Activated T-cell treated with anti-CD3 and anti-CD28 coated beads, Interleukin-2, amount 50 U/mL, for 4 hours (primary cell): ENCODE measurements at regions not wholly inside any gene's neighbourhood (a gene's known extent, or its start where the extent isn't known, plus 50 kb on each side); places are given as distances from the start of the nearest gene placed in this dataset.
"Not testable (repeated sequence)": the region's sequence is repeated elsewhere in the genome, so short reads cannot be mapped to it uniquely, and the experiment has no call there.

Experiments used
- ATAC-seq, 2 donors: fragments of 200-7000 bp; cut with Tn5 transposase; one replicate each; pipeline ENCODE4 v1.10.0; 2021
- DNase-seq: peaks from one replicate; pipeline ENCODE4 v3.0.0-alpha.2; 2020
- H3K27me3 Mint-ChIP-seq: one replicate; pipeline ENCODE4 v1.8.0; 2021; ENCODE audit warnings: low read depth, mixed read lengths
- H3K36me3 Mint-ChIP-seq: one replicate; pipeline ENCODE4 v1.8.0; 2022; ENCODE audit warnings: mixed read lengths; ENCODE audit not compliant: insufficient read depth
- H3K4me1 Mint-ChIP-seq: one replicate; pipeline ENCODE4 v1.8.0; 2021; ENCODE audit warnings: low read depth, mixed read lengths
- H3K4me3 Mint-ChIP-seq: one replicate; pipeline ENCODE4 v1.8.0; 2021; ENCODE audit warnings: mild to moderate bottlenecking, moderate library complexity, mixed read lengths
- H3K9me3 Mint-ChIP-seq: one replicate; pipeline ENCODE4 v1.8.0; 2021; ENCODE audit warnings: mixed read lengths

DNA sequence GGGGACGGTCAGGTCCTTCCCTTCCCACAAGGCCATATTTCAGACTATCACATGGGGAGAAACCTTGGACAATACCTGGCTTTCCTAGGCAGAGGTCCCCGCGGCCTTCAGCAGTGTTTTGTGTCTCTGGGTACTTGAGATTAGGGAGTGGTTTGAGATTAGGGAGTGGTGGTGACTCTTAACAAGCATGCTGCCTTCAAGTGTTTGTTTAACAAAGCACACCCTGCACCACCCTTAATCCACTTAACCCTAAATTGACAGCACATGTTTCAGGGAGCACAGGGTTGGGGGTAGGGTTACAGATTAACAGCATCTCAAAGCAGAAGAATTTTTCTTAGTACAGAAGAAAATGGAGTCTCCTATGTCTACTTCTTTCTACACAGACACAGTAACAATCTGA, 1152.2 kb upstream of the SLC39A10 start:
- H3K9me3 Mint-ChIP-seq, H3K4me1 Mint-ChIP-seq, ATAC-seq, DNase-seq, H3K36me3 Mint-ChIP-seq, H3K27me3 Mint-ChIP-seq, H3K4me3 Mint-ChIP-seq: not testable (repeated sequence)

DNA sequence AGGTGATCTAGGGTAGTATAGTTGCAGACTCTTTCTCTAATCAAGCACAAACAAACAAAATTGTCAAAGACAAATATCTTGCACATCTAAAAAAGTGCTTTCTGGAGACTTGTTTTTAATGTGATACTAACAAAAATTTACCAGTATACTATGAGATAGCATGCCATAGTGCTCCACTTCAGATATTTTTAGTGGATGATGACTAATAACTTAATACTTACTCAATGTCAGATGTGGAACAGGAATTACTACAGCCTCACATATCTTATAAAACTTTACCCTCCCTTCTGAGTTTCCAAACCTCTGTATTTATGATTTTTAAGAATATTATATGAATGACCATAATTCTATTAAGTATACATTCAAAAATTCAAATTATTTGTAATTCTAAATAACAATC, 1162.0 kb upstream of the SLC39A10 start:
- no peaks in the 10 kb centered on the region for H3K4me1 Mint-ChIP-seq
- DNase-seq = no peak
- no peak for ATAC-seq
- no peaks in the 10 kb centered on the region for H3K9me3 Mint-ChIP-seq
- H3K36me3 Mint-ChIP-seq = no peaks in the 10 kb centered on the region
- no peaks in the 10 kb centered on the region for H3K27me3 Mint-ChIP-seq
- H3K4me3 Mint-ChIP-seq = no peak overlapping the region

DNA sequence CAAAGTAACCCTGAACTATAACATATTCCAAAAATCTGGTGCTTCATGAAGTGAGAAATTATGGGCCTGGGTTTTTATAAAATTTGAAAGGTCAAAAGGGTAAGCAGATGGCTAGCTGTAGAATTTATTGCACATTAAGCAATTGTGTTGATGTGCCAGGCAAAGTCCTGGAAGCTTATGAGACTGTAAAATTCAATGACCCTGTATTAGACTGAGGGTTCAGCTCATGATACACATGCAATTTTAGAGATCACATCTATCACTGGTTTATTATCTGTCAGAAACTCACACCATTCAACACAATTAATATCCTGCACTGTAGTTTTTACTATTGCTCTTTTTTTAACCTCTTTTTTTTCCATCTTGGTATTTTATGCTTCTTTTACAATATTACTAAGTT, 1162.6 kb upstream of the SLC39A10 start:
- Mint-ChIP-seq H3K27me3 (no peaks in the 10 kb centered on the region), H3K36me3 (no peaks in the 10 kb centered on the region), H3K4me1 (no peaks in the 10 kb centered on the region), H3K4me3 (no peak overlapping the region), H3K9me3 (no peaks in the 10 kb centered on the region)
- ATAC-seq (no peak), DNase-seq (no peak)

DNA sequence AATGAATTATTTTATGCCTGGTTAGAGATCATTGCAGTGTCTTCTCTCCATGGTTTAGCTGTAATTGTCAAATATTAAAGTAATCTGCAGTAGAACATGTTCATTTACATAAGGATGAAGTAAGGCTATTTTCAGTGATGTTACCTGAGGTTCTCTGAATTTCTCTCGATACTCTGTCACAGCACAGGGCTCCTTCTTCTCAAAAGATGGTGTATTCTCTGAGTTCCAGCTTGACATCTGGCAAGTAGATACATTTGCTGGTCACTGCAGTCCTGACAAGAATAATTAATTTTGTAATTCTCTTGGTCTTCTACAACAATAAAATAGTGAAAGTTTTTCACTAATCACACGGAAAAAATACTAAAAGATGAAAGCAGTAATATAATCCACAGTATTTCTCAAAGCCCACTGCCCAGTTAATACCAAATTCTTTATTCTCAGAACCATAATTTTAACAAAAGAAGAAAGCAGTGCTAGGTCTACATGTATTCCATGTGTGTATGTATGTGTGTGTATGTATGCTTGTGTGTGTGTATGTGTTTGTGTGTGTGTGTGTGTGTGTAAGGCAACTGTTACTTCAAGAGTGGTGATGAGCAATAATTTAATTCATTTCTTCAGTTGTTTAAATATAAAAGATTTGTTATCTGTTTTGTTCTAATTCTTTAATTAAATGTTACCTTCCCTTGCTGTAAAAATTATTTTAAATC, 1165.5 kb upstream of the SLC39A10 start:
- H3K4me3 Mint-ChIP-seq = no peak overlapping the region
- ATAC-seq (no peak), DNase-seq (no peak)
- no peaks in the 10 kb centered on the region for H3K9me3 Mint-ChIP-seq
- no peaks in the 10 kb centered on the region for H3K27me3 Mint-ChIP-seq
- no peaks in the 10 kb centered on the region for H3K4me1 Mint-ChIP-seq
- no peaks in the 10 kb centered on the region for H3K36me3 Mint-ChIP-seq

DNA sequence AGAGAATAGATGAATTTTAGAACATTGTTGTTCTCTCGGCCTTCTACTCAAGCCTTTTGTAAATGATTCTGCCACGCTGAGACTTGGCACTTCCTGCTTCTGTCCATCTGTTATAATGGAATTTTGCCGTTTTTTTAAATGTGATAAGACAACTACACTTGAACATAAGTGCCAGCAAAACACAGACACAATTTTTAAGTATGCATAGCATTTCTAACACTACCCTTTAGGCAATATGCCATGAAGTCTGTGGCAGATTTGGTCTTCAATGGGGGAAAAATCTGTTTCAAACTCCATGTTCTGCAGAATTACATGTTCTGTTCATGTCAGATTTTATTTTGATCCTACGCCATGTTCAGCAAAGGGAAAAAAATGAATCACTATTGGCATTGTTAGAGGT, 1170.7 kb upstream of the SLC39A10 start:
- Mint-ChIP-seq H3K4me1 (no peaks in the 10 kb centered on the region), H3K4me3 (no peak overlapping the region), H3K9me3 (no peaks in the 10 kb centered on the region), H3K36me3 (no peaks in the 10 kb centered on the region), H3K27me3 (no peaks in the 10 kb centered on the region)
- ATAC-seq (no peak), DNase-seq (no peak)

DNA sequence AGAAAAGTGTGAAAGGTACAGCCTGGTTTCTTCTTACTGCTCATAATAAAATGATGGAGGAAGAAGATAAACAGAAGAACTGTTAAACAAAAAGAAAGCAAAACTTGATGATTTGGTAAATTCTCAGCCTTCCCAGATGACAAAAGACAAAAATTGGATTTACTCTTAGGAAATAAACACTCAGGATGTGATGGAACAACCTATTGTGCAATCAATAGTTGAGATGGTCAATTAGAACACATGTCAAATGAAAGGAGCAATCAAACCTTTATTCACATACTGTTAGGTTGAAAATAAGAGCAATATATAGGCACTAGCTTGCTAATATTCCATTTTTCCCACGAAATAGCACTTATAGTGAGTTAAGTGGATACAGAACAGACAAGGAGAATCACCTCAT, 1174.0 kb upstream of the SLC39A10 start:
- no peaks in the 10 kb centered on the region for H3K4me1 Mint-ChIP-seq
- no peak for ATAC-seq
- no peaks in the 10 kb centered on the region for H3K9me3 Mint-ChIP-seq
- H3K4me3 Mint-ChIP-seq = no peak overlapping the region
- no peaks in the 10 kb centered on the region for H3K27me3 Mint-ChIP-seq
- DNase-seq = no peak
- no peaks in the 10 kb centered on the region for H3K36me3 Mint-ChIP-seq

DNA sequence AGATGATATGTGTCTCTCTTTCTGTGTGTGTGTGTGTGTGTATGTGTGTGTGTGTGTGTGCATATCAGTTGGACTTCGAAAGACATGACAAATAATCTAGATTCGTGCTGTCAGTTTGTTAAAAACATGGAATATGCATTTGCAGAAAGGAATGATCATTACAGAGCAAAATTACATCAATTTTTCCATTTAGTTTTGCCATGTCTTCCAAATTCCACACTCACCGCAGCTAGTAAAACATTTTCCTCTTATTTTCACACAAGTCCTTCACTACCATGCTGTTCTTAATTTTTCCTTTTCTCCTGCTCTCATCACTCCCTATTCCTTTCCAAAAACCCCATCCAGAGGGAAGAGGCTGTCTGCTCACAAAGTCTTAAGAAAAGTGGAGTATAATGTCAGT, 1191.4 kb upstream of the SLC39A10 start:
- Mint-ChIP-seq H3K9me3 (no peaks in the 10 kb centered on the region), H3K4me3 (no peak overlapping the region), H3K4me1 (no peaks in the 10 kb centered on the region), H3K27me3 (no peaks in the 10 kb centered on the region), H3K36me3 (no peaks in the 10 kb centered on the region)
- DNase-seq (no peak), ATAC-seq (no peak)

DNA sequence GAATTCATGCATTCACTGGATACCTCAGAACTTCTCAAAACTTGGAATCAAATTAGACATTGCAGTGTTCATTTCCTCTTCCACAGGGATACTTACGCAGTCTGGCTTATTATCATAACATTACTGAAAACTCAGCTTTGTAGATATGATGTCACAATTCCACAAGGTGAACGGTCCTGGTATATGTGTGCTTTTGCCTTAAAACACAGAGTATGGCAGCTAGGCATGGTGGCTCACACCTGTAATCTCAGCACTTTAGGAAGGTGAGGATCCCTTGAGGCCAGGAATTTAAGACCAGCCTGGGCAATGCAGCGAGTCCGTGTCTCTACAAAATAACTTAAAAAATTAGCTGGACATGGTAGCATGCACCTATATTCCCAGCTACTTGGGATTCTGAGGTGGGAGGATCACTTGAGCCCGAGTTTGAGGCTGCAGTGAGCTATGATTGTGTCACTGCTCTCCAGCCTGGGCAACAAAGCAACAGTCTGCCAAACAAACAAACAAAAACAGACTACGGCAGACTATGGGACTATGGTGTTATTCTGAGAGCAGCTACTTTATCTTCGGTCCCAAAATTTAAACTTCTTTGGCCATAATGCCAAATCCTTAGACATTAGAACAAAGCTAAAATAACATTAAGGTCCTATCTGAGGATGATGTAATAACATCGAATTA, 1191.9 kb upstream of the SLC39A10 start:
- ATAC-seq = peak in 1 of 2 donors; percentile 34
- H3K27me3 Mint-ChIP-seq = no peaks in the 10 kb centered on the region
- H3K4me1 Mint-ChIP-seq = no peaks in the 10 kb centered on the region
- H3K9me3 Mint-ChIP-seq = no peaks in the 10 kb centered on the region
- no peak overlapping the region for H3K4me3 Mint-ChIP-seq
- no peaks in the 10 kb centered on the region for H3K36me3 Mint-ChIP-seq
- DNase-seq = no peak

DNA sequence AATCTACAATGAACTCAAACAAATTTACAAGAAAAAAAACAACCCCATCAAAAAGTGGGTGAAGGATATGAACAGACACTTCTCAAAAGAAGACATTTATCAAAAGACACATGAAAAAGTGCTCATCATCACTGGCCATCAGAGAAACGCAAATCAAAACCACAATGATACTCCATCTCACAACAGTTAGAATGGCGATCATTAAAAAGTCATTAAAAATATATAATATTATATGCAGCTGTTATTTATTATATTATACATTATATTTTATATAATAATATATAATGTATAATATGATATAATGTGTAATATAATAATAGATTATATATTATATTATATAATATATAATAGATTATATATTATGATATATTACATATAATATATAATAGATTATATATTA, 1194.1 kb upstream of the SLC39A10 start:
- not testable (repeated sequence) for H3K4me1 Mint-ChIP-seq, DNase-seq, H3K9me3 Mint-ChIP-seq

DNA sequence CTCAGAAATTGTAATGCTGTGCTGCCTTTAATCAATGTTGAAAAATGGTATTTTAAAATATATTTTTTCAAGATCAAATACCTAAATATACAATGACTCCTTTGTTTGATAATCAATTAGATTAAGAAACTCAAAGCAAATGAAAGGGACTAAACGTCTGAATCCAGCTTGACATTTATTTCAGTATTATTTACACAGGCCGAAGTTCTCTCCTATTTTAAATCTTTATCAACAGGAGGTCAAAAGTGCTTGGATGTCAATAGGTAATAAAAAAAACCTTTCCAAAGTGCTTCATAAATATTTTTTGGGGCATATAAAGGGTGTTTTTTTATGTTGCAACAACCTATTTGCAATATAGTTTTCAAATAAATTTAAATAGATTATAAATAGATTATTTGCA, 1201.7 kb upstream of the SLC39A10 start:
- no peaks in the 10 kb centered on the region for H3K36me3 Mint-ChIP-seq
- DNase-seq (no peak), ATAC-seq (no peak)
- H3K27me3 Mint-ChIP-seq = no peaks in the 10 kb centered on the region
- H3K4me3 Mint-ChIP-seq = no peak overlapping the region
- no peaks in the 10 kb centered on the region for H3K9me3 Mint-ChIP-seq
- H3K4me1 Mint-ChIP-seq = no peaks in the 10 kb centered on the region

More for the DNA sequence above, 1194.1 kb upstream of the SLC39A10 start:
- not testable (repeated sequence) for H3K36me3 Mint-ChIP-seq, ATAC-seq, H3K27me3 Mint-ChIP-seq, H3K4me3 Mint-ChIP-seq

DNA sequence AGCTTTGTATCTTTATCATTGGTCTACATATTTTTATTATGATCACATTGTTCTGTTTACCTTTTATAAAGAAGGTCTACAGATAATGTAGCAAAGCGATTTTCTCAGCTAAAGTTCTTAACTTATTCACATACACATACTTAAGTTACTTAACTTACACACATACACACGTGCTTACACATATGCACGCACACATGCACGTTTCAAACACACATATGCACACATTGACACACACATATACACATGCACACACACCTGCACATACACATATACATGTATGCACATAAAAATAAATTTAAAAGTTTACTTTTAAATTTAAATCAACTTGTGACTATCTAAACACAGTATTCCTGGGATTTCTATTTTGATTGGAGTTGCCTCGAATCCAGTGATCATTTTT, 1204.5 kb upstream of the SLC39A10 start:
- no peaks in the 10 kb centered on the region for H3K4me1 Mint-ChIP-seq

DNA sequence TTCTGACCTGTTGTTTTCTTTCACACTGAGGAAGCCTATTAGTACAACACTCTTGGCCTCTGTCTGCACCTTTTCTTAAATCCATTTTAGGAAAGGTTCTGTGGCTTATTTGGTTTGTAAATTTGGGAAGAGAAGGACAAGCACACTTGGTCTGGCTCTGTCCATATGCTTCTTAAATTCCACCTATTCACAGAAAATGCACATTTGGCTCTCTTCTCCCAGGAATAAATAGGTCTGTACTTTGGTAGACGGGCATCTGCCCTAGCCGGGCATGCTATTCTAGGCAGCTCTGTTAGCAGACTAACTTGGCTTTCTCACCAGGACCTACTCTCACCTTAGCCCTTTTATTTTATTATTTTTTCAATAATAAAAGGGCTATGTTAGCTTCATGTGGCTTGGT, 1211.8 kb upstream of the SLC39A10 start:
- Mint-ChIP-seq H3K4me3 (no peak overlapping the region), H3K27me3 (no peaks in the 10 kb centered on the region), H3K9me3 (no peaks in the 10 kb centered on the region), H3K36me3 (no peaks in the 10 kb centered on the region), H3K4me1 (no peaks in the 10 kb centered on the region)
- no peak for DNase-seq
- no peak for ATAC-seq

More for the DNA sequence above, 1204.5 kb upstream of the SLC39A10 start:
- DNase-seq = no peak
- ATAC-seq = no peak
- H3K4me3 Mint-ChIP-seq = no peak overlapping the region
- no peaks in the 10 kb centered on the region for H3K27me3 Mint-ChIP-seq
- no peaks in the 10 kb centered on the region for H3K36me3 Mint-ChIP-seq
- no peaks in the 10 kb centered on the region for H3K9me3 Mint-ChIP-seq

DNA sequence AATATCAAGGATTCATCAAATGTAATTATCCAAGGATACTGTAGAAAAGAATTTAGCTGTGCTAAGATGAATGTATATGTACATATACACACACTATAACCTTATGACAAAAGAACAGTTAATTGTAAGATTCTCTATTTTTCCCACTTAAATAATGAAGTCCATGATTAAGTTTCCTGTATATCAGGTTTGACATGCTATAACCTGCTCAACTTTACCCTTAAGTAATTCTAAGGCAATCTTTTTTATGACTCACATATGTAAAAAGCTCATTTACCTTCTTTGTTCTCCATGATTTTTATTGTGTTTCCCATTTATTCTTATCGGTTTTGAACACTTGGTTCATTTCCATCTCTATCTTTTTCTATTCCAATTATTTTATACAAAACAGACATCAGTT, 1213.1 kb upstream of the SLC39A10 start:
- ATAC-seq = no peak
- H3K4me3 Mint-ChIP-seq = no peak overlapping the region

DNA sequence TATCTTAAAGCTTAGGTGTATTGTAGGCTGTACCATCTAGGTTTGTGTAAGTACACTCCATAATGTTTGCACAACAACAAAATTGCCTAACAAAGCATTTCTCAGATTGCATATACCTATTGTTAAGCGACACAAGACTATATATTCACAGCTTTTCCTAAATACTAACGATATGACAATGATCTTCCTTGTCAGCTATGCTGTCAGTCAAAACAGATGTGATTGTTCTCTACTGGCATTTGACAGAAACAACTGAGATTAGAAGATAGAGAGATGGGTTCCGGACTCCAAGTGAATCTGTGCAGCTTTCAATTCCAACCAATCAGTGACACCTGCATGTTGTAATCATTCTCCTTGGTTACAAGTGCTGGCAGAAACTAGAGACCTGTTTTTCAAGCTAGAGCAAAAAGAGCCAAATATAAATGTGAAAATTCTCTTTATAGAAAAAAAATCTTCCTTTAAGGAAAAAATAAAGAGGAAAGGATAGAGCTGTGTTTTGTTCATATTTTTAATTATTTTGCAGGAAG, 1232.3 kb upstream of the SLC39A10 start:
- no peak overlapping the region for H3K4me3 Mint-ChIP-seq
- no peaks in the 10 kb centered on the region for H3K4me1 Mint-ChIP-seq
- DNase-seq (no peak), ATAC-seq (no peak)
- H3K9me3 Mint-ChIP-seq = peaks cover 2% of the 10 kb centered on the region
- no peaks in the 10 kb centered on the region for H3K27me3 Mint-ChIP-seq
- no peaks in the 10 kb centered on the region for H3K36me3 Mint-ChIP-seq

More for the DNA sequence above, 1213.1 kb upstream of the SLC39A10 start:
- Mint-ChIP-seq H3K9me3 (peaks cover 3% of the 10 kb centered on the region), H3K36me3 (no peaks in the 10 kb centered on the region), H3K27me3 (no peaks in the 10 kb centered on the region), H3K4me1 (no peaks in the 10 kb centered on the region)
- no peak for DNase-seq

DNA sequence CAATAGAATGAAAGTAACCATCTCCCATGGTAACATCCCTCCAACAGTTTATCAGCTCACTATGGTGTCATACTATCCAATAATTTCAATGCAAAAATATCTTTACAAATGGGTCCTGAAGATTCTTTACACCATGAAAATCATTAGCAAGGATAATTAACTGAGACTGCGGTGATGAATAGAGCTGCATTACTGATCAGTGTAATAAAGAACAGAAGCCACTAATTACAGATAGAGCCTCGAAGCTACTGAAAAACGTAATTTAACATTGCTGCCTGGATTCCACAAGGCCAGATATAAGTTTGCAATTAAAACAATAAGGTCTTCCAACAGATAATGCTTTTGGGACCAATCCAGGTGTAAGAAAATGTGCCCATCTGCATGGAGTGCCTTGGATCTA, 1245.8 kb upstream of the SLC39A10 start:
- ATAC-seq = no peak
- no peaks in the 10 kb centered on the region for H3K27me3 Mint-ChIP-seq
- H3K36me3 Mint-ChIP-seq = no peaks in the 10 kb centered on the region
- no peaks in the 10 kb centered on the region for H3K9me3 Mint-ChIP-seq
- H3K4me3 Mint-ChIP-seq = no peak overlapping the region
- no peaks in the 10 kb centered on the region for H3K4me1 Mint-ChIP-seq
- DNase-seq = no peak
